HepG2 (cell line): ENCODE measurements at regions not wholly inside any gene's neighbourhood (a gene's known extent, or its start where the extent isn't known, plus 50 kb on each side); places are given as distances from the start of the nearest gene placed in this dataset.

Experiments
- ATAC-seq: fragments of 200-7000 bp; cut with Tn5 transposase; 3 replicates; pipeline ENCODE4 v1.9.1; 2020; ENCODE audit warnings: mild to moderate bottlenecking, moderate library complexity
- BruUV-seq: library from RNA; stranded (reverse); fragments of 400-500 nt; replicated peaks from 2 replicates; lab custom pipeline; 2021; lab: Mats Ljungman, UMichigan
- CTCF ChIA-PET: fragments of 300-600 bp; formaldehyde crosslinking; extraction: SDS; loops from one replicate; lab custom pipeline; 2021; ENCODE audit warnings: low total read pairs, inconsistent platforms, low intra/inter-chr PET ratio; lab: Yijun Ruan, JAX
- POLR2A ChIA-PET: fragments of 350-600 bp; sonication (Branson Sonifier 250); formaldehyde crosslinking; loops from one replicate; lab custom pipeline; 2020; ENCODE audit warnings: antibody characterized with exemption, inconsistent platforms; lab: Yijun Ruan, JAX
- DNase-seq: peaks from one replicate; pipeline ENCODE4 v3.0.0-alpha.2; 2015; ENCODE audit warnings: low spot score
- FAIRE-seq: peaks from 3 replicates; lab custom pipeline; 2011; peaks lifted over from hg19 to GRCh38; lab: Jason Lieb, UNC
- H2AFZ ChIP-seq: one replicate; pipeline ENCODE4 v1.6.1; 2011; ENCODE audit warnings: low read length, inconsistent platforms
- H3K27ac ChIP-seq: fragments of 300-600 bp; 3 replicates; pipeline ENCODE4 v1.8.0; 2011; ENCODE audit warnings: mixed run types, mild to moderate bottlenecking, mixed read lengths, low read length, inconsistent platforms; ENCODE audit not compliant: insufficient read depth; ENCODE audit errors: extremely low read length
- H3K27me3 ChIP-seq, 2 experiments: fragments of 200-600 bp in 1 of 2; 2 replicates in 1 of 2; 3 replicates in 1 of 2; pipeline versions ENCODE4 v1.6.0 to v1.8.0; 2011; ENCODE audit warnings: low read length in 2 of 2, mild to moderate bottlenecking in 2 of 2, moderate library complexity in 2 of 2, inconsistent platforms in 1 of 2; ENCODE audit not compliant: insufficient read depth in 2 of 2, control insufficient read depth in 1 of 2
- H3K36me3 ChIP-seq, 2 experiments: fragments of 200-600 bp in 1 of 2; replicated peaks in 1 of 2; 2 replicates in 1 of 2; 3 replicates in 1 of 2; pipeline versions ENCODE4 v1.5.1 to v1.8.0; 2011; ENCODE audit warnings: low read length in 2 of 2, inconsistent platforms in 1 of 2; ENCODE audit not compliant: insufficient read depth in 2 of 2, control insufficient read depth in 1 of 2
- H3K4me1 ChIP-seq: 2 replicates; pipeline ENCODE4 v1.5.1; 2012; ENCODE audit warnings: low read length, inconsistent platforms; ENCODE audit not compliant: insufficient read depth
- H3K4me2 ChIP-seq: 2 replicates; pipeline ENCODE4 v1.6.0; 2011; ENCODE audit warnings: low read depth, low read length, inconsistent platforms
- H3K4me3 ChIP-seq, 3 experiments: fragments of 200-600 bp in 1 of 3; sonication (generic), shearing (Covaris generic) in 1 of 3; replicated peaks in 1 of 3; 2 replicates each; pipeline ENCODE4 v1.5.1; 2011 to 2016; ENCODE audit warnings: low read length in 3 of 3, inconsistent platforms in 2 of 3, low read depth in 2 of 3, mild to moderate bottlenecking in 2 of 3, control low read depth in 1 of 3, mixed read lengths in 1 of 3; ENCODE audit not compliant: insufficient read depth in 1 of 3
- H3K79me2 ChIP-seq: one replicate; pipeline ENCODE4 v1.6.1; 2011; ENCODE audit warnings: low read length, inconsistent platforms; ENCODE audit not compliant: insufficient read depth
- H3K9ac ChIP-seq: 2 replicates; pipeline ENCODE4 v1.6.0; 2011; ENCODE audit warnings: mild to moderate bottlenecking, low read depth, low read length, inconsistent platforms; ENCODE audit not compliant: insufficient read depth
- H3K9me3 ChIP-seq: 2 replicates; pipeline ENCODE4 v1.5.1; 2012; ENCODE audit warnings: mild to moderate bottlenecking, low read length
- H4K20me1 ChIP-seq: 2 replicates; pipeline ENCODE4 v1.6.0; 2011; ENCODE audit warnings: inconsistent platforms, mild to moderate bottlenecking, low read length, moderate library complexity; ENCODE audit not compliant: insufficient read depth
- MBD4 ChIP-seq: IDR thresholded peaks from 2 replicates; pipeline ENCODE4 v1.6.1; 2012; ENCODE audit warnings: low read length, inconsistent platforms, borderline replicate concordance
- RARG ChIP-seq: sonication (generic); formaldehyde crosslinking; IDR thresholded peaks from 2 replicates; pipeline ENCODE4 v1.4.0; 2020; ENCODE audit warnings: low read depth, mild to moderate bottlenecking, missing genetic modification reagents
- SMYD3 ChIP-seq: sonication (generic); formaldehyde crosslinking; IDR thresholded peaks from 2 replicates; pipeline ENCODE4 v1.8.1; 2023; ENCODE audit warnings: mild to moderate bottlenecking, missing genetic modification reagents
- SP1 ChIP-seq, 2 experiments: fragments of 450-650 bp in 1 of 2; sonication (generic) in 1 of 2; formaldehyde crosslinking in 1 of 2; IDR thresholded peaks; 2 replicates each; pipeline versions ENCODE4 v1.4.0 to v1.6.1; 2016 to 2020; ENCODE audit warnings: missing genetic modification reagents in 1 of 2
- TBP ChIP-seq: sonication (generic); formaldehyde crosslinking; IDR thresholded peaks from 2 replicates; pipeline ENCODE4 v1.5.0; 2020; ENCODE audit warnings: missing genetic modification reagents
- ZNF660 ChIP-seq: sonication (generic); formaldehyde crosslinking; IDR thresholded peaks from 2 replicates; pipeline ENCODE4 v1.5.1; 2020; ENCODE audit warnings: mild to moderate bottlenecking, low read depth, missing genetic modification reagents, borderline replicate concordance
- ZNF672 ChIP-seq: sonication (generic); formaldehyde crosslinking; IDR thresholded peaks from 2 replicates; pipeline ENCODE4 v1.8.1; 2022; ENCODE audit warnings: missing genetic modification reagents
- ZNF781 ChIP-seq: sonication (generic); formaldehyde crosslinking; IDR thresholded peaks from 2 replicates; pipeline ENCODE4 v1.5.1; 2020; ENCODE audit warnings: borderline replicate concordance, mild to moderate bottlenecking, missing genetic modification reagents; ENCODE audit errors: not compliant biosample characterization
- WGBS: methylation state at CpG from one replicate; pipeline ENCODE4 v1.1.6; 2017; ENCODE audit warnings: low lambda C conversion rate; 5-methylcytosine and 5-hydroxymethylcytosine counted together
- in situ Hi-C: cut with HindIII; loops from 2 replicates; pipeline ENCODE4 v1.10.0; 2017; ENCODE audit warnings: low pct_unique_long_range_greater_than_20kb; ENCODE audit not compliant: extremely low pct_ligation_motif_present
- intact Hi-C: fragments of 100-400 bp; cut with micrococcal nuclease; formaldehyde crosslinking; loops from one replicate; pipeline ENCODE4 v1.10.0; 2022; ENCODE audit not compliant: unreplicated experiment
- TF ChIP-seq, protein P1 (sequence below): fragments of 450-650 bp; IDR thresholded peaks from 2 replicates; pipeline ENCODE4 v1.6.1; 2016
- TF ChIP-seq, protein P2 (sequence below): sonication (generic); formaldehyde crosslinking; conservative IDR thresholded peaks from 2 replicates; pipeline ENCODE4 v1.4.0; 2020; ENCODE audit warnings: missing genetic modification reagents

DNA sequence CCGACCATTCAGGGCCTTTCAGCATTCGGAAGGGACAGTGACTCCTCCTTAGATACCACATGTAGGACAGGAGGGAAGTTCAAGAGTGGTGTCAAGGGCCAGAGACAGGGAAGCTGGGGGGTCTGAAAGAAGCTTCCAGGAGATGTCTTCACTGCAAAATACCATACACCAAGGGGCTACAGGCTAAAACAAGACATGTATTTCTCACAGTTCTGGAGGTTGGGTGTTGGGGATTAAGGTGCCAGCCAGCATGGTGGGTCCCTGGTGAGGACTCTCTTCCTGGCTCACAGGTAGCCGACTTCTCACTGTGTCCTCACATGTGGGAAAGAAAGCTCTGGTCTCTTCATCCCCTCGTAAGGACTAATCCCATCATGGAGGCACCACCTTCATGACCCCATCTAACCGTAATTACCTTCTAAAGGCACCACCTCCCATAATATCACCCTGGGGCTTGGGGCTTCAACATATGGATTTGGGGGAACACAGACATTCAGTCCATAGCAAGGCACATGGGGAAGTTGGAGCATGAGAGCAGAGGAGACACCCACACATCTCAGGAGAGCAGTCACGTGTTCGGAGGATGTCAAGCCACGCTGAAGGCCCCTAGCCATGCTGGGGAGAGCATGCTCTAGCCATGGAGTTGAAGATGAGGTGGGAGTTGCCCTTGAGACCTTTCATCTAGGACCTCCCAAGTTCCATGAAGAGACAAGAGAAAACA is 73.9 kb upstream of the GDF10 start:
- in situ Hi-C loops = no loop called here
- DNase-seq (no peak), FAIRE-seq (no peak)
- Histone ChIP-seq H3K79me2 (no peaks in the 10 kb centered on the region), H2AFZ (no peak overlapping the region), H3K9ac (no peak overlapping the region), H3K4me2 (no peak overlapping the region), H3K36me3 (no peaks in the 10 kb centered on the region), H4K20me1 (no peaks in the 10 kb centered on the region), H3K9me3 (no peaks in the 10 kb centered on the region), H3K4me1 (no peaks in the 10 kb centered on the region), H3K27ac (no peak overlapping the region), H3K27me3 (no peaks in the 10 kb centered on the region; a peak in 2 of 5 replicates), H3K4me3 (no peak overlapping the region)
- POLR2A ChIA-PET = no interaction called here
- intact Hi-C loops = no loop called here
- BruUV-seq = no TSS peak
- CTCF ChIA-PET = no interaction called here
- WGBS = 29% methylated on average over 6 of the region's 8 CpGs
- TF ChIP-seq ZNF660 (CRISPR knock-in tag) = no peak
- TF ChIP-seq, protein P1, sequence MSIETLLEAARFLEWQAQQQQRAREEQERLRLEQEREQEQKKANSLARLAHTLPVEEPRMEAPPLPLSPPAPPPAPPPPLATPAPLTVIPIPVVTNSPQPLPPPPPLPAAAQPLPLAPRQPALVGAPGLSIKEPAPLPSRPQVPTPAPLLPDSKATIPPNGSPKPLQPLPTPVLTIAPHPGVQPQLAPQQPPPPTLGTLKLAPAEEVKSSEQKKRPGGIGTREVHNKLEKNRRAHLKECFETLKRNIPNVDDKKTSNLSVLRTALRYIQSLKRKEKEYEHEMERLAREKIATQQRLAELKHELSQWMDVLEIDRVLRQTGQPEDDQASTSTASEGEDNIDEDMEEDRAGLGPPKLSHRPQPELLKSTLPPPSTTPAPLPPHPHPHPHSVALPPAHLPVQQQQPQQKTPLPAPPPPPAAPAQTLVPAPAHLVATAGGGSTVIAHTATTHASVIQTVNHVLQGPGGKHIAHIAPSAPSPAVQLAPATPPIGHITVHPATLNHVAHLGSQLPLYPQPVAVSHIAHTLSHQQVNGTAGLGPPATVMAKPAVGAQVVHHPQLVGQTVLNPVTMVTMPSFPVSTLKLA = peak; percentile 47; the same call in 1 of the 2 replicates
- TF ChIP-seq, all 625 proteins: peak for 1
- no peak for ATAC-seq

DNA sequence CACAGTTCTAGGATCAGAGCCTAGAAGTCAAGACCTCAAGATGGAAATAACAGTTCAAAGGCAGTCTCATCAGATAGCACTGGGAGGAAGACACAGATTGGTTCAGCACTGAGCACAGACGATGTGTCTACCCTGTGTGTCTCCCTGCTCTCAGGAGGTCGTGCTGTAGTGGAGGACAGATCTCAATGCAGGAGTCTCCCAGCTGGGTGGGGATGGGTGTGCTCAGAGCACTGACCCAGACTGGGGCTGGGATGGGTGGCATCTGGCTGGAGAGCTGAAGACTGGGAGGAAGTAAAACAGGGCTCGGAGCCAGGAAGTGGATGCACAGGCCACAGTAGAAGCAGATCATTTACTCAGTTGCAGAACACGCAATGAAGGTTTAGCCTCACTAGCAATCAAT is 69.5 kb upstream of the GDF10 start:
- Histone ChIP-seq H4K20me1 (no peaks in the 10 kb centered on the region), H3K9me3 (no peaks in the 10 kb centered on the region), H3K27ac (no peak overlapping the region), H2AFZ (no peak overlapping the region), H3K9ac (no peak overlapping the region), H3K27me3 (no peaks in the 10 kb centered on the region; a peak in 2 of 5 replicates), H3K36me3 (no peaks in the 10 kb centered on the region), H3K4me1 (no peaks in the 10 kb centered on the region), H3K4me2 (no peak overlapping the region), H3K4me3 (no peak overlapping the region), H3K79me2 (no peaks in the 10 kb centered on the region)
- no TSS peak for BruUV-seq
- in situ Hi-C loops (no loop called here), intact Hi-C loops (no loop called here)
- WGBS = 0% methylated on average over 4 of the region's 4 CpGs
- ATAC-seq (no peak), FAIRE-seq (no peak), DNase-seq (no peak)
- CTCF ChIA-PET = no interaction called here
- POLR2A ChIA-PET = no interaction called here
- TF ChIP-seq ZNF672 (CRISPR knock-in tag) = no peak
- no peak for TF ChIP-seq SMYD3 (CRISPR knock-in tag)
- TF ChIP-seq ZNF781 = no peak
- TF ChIP-seq, protein P2, sequence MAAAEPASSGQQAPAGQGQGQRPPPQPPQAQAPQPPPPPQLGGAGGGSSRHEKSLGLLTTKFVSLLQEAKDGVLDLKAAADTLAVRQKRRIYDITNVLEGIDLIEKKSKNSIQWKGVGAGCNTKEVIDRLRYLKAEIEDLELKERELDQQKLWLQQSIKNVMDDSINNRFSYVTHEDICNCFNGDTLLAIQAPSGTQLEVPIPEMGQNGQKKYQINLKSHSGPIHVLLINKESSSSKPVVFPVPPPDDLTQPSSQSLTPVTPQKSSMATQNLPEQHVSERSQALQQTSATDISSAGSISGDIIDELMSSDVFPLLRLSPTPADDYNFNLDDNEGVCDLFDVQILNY (CRISPR knock-in tag) = no peak
- no peak for TF ChIP-seq SP1 (IDR thresholded peaks at IDR 0.05)
- TF ChIP-seq SP1 (CRISPR knock-in tag; IDR thresholded peaks at IDR 0.05) = no peak
- TF ChIP-seq MBD4 = no peak
- TF ChIP-seq RARG (CRISPR knock-in tag) = no peak
- TF ChIP-seq TBP (CRISPR knock-in tag) = no peak
